ENCODE measurements at regions not wholly inside any gene's neighbourhood (a gene's known extent, or its start where the extent isn't known, plus 50 kb on each side); places are given as distances from the start of the nearest gene placed in this dataset.

DNA sequence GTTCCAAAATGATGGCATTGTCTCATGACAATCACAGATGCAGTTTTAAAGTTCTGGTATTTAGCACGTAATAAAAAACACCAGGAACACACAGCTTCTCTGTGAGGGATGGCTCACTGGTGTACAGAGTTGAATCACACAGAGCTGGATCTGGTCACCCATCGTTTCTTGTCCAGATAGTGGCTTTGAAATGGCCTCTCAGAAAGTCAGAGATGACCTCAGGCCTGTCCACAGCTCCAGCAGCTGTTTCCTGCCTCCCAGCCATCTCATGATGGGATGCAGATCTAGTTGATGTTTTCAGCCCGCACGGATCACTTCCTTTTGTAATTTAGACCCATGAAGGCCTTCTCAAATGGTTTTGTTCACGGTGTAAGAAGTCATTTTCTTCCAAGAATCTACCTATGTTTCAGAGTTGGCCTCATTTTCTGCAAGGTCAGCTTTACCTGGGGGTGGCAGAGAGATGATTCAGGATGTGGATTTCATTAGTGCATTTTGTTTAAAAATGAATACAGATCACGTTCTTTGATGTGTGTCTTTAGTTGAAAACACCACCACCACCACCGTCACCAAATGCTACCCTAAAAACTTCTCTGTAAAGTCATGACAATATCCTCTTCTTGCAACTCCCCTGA, 166.2 kb downstream of the SNX10 start:
- TF ChIP-seq POLR2A (IDR thresholded peaks at IDR 0.05), result no peak
- TF ChIP-seq, protein P1, sequence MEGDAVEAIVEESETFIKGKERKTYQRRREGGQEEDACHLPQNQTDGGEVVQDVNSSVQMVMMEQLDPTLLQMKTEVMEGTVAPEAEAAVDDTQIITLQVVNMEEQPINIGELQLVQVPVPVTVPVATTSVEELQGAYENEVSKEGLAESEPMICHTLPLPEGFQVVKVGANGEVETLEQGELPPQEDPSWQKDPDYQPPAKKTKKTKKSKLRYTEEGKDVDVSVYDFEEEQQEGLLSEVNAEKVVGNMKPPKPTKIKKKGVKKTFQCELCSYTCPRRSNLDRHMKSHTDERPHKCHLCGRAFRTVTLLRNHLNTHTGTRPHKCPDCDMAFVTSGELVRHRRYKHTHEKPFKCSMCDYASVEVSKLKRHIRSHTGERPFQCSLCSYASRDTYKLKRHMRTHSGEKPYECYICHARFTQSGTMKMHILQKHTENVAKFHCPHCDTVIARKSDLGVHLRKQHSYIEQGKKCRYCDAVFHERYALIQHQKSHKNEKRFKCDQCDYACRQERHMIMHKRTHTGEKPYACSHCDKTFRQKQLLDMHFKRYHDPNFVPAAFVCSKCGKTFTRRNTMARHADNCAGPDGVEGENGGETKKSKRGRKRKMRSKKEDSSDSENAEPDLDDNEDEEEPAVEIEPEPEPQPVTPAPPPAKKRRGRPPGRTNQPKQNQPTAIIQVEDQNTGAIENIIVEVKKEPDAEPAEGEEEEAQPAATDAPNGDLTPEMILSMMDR (IDR thresholded peaks at IDR 0.05), result no peak

All from esophagus squamous epithelium (tissue), 4 donors.